Type B pancreatic cell (in vitro differentiated cells): ENCODE measurements at regions not wholly inside any gene's neighbourhood (a gene's known extent, or its start where the extent isn't known, plus 50 kb on each side); places are given as distances from the start of the nearest gene placed in this dataset.

Experiments
- DNase-seq: peaks from one replicate; pipeline ENCODE4 v3.0.0; 2021; ENCODE audit warnings: mixed read lengths; ENCODE audit not compliant: unreplicated experiment; ENCODE audit errors: extremely low spot score
- H3K27ac Mint-ChIP-seq: 2 replicates; pipeline ENCODE4 v1.8.0; 2021; ENCODE audit warnings: mild to moderate bottlenecking, mixed read lengths
- H3K27me3 Mint-ChIP-seq: 2 replicates; pipeline ENCODE4 v1.8.0; 2021; ENCODE audit warnings: mixed read lengths
- H3K36me3 Mint-ChIP-seq: 2 replicates; pipeline ENCODE4 v1.8.0; 2021; ENCODE audit warnings: mixed read lengths
- H3K4me1 Mint-ChIP-seq: one replicate; pipeline ENCODE4 v1.8.0; 2021; ENCODE audit warnings: mixed read lengths; ENCODE audit not compliant: unreplicated experiment
- H3K4me3 Mint-ChIP-seq: 2 replicates; pipeline ENCODE4 v1.8.0; 2021; ENCODE audit warnings: mild to moderate bottlenecking, mixed read lengths
- H3K9me3 Mint-ChIP-seq: 2 replicates; pipeline ENCODE4 v1.8.0; 2021; ENCODE audit warnings: mixed read lengths
- TF ChIP-seq, protein P1 (sequence below): fragments of 200-600 bp; sonication (generic); conservative IDR thresholded peaks from 2 replicates; pipeline ENCODE4 v1.5.0; 2021; ENCODE audit warnings: antibody characterized with exemption, mild to moderate bottlenecking

DNA sequence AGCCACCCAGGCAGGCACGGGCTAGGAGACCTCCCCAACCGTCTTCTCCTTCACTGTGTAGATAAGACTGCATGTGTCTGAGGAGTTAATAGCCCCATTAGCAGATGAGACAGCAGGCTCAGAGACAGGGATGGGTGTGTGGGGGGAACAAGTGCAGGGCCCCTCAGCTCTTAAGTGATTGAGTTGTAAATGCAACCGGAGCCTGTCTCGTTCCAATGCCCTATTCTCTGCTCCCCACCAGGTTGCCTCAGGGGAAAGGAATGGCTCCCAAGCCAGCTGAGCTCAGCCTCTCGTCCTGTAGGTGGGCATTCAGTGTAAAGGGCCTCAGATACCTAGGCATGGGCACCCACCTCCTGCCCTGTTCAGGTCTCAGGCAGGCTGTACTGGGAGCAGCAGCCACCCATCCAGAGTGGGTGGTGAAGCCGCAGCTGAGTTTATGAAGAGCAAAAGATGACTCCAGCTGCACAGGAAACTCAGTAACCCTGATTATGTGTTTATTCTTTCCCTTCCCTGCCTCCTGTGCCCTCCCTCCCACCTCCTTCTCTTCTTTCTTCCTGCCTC lies 87.3 kb downstream of the PJA1 start:
- TF ChIP-seq, protein P1, sequence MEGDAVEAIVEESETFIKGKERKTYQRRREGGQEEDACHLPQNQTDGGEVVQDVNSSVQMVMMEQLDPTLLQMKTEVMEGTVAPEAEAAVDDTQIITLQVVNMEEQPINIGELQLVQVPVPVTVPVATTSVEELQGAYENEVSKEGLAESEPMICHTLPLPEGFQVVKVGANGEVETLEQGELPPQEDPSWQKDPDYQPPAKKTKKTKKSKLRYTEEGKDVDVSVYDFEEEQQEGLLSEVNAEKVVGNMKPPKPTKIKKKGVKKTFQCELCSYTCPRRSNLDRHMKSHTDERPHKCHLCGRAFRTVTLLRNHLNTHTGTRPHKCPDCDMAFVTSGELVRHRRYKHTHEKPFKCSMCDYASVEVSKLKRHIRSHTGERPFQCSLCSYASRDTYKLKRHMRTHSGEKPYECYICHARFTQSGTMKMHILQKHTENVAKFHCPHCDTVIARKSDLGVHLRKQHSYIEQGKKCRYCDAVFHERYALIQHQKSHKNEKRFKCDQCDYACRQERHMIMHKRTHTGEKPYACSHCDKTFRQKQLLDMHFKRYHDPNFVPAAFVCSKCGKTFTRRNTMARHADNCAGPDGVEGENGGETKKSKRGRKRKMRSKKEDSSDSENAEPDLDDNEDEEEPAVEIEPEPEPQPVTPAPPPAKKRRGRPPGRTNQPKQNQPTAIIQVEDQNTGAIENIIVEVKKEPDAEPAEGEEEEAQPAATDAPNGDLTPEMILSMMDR = no peak
- Mint-ChIP-seq H3K36me3 (no peaks in the 10 kb centered on the region), H3K27ac (no peak overlapping the region), H3K4me1 (peaks cover 5% of the 10 kb centered on the region), H3K27me3 (no peaks in the 10 kb centered on the region), H3K9me3 (no peaks in the 10 kb centered on the region), H3K4me3 (no peak overlapping the region)
- DNase-seq = no peak

DNA sequence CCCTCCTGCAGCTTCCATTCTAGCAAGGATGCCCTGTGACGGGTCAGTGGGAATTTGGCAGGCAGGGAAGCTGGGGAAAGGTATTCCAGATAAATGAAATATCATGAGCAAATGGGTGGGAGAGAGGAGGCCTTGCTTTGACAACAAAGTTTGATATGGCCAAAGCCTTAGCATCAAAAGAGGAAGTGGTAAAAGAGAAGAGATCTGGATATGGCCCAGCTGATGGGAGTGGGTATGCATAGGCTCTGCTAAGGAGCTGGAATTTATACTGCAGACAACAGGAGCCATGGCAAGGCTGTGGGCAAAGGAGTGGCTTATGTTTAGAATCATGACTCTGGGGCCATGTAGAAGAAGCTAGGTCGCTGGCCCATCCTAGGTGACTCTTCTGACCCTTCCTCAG lies 89.2 kb downstream of the PJA1 start:
- Mint-ChIP-seq H3K4me3 (no peak overlapping the region), H3K36me3 (no peaks in the 10 kb centered on the region), H3K27me3 (no peaks in the 10 kb centered on the region), H3K27ac (no peak overlapping the region), H3K4me1 (peaks cover under 1% of the 10 kb centered on the region), H3K9me3 (no peaks in the 10 kb centered on the region)
- no peak for DNase-seq
- TF ChIP-seq, protein P1 = no peak

DNA sequence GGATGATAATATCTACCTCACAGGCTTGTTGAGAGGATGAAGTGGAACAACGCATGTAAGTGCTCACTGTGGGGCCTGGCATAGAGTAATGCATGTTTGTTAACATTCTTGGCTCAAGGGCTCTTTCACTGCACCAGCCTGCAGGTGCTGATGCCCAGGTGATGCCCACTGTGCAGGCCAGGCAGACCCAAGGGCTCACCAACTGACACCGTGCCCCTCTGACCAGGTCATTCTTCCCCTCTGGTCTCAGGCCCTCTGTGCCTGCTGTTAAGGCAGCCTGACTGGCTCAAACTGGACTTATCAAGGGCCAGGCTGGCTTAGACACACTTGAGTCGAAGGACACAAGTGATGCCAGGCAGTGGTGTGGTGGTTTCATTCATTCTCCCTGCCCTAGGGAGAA lies 90.5 kb downstream of the PJA1 start:
- H3K27ac Mint-ChIP-seq = no peak overlapping the region
- no peak for DNase-seq
- TF ChIP-seq, protein P1 = no peak
- H3K36me3 Mint-ChIP-seq = no peaks in the 10 kb centered on the region
- H3K27me3 Mint-ChIP-seq = no peaks in the 10 kb centered on the region
- H3K4me3 Mint-ChIP-seq = no peak overlapping the region
- H3K9me3 Mint-ChIP-seq = no peaks in the 10 kb centered on the region
- H3K4me1 Mint-ChIP-seq = no peaks in the 10 kb centered on the region

DNA sequence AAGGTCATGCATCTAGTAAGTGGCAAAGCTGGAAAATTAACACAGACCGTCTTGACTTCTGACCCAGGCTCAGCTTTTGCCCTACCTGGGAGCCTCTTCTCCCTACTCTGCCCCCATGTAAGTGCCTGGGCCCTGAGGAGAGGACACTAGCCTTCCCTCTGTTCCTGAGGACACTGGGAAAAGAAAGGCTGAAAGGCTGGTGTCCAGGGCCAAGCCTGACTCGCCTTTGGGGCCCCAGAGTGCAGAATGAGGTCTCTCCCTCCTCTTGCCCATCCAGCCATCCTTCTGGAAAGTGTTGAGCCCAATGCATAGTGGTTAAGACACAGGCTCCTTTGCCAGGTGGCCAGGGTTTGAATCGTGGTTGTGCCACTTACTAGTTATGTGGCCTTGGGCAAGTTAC lies 91.5 kb downstream of the PJA1 start:
- H3K27ac Mint-ChIP-seq = no peak overlapping the region
- H3K4me1 Mint-ChIP-seq = no peaks in the 10 kb centered on the region
- H3K27me3 Mint-ChIP-seq = no peaks in the 10 kb centered on the region
- no peak for DNase-seq
- H3K4me3 Mint-ChIP-seq = no peak overlapping the region
- TF ChIP-seq, protein P1 = no peak
- no peaks in the 10 kb centered on the region for H3K36me3 Mint-ChIP-seq
- H3K9me3 Mint-ChIP-seq = no peaks in the 10 kb centered on the region

DNA sequence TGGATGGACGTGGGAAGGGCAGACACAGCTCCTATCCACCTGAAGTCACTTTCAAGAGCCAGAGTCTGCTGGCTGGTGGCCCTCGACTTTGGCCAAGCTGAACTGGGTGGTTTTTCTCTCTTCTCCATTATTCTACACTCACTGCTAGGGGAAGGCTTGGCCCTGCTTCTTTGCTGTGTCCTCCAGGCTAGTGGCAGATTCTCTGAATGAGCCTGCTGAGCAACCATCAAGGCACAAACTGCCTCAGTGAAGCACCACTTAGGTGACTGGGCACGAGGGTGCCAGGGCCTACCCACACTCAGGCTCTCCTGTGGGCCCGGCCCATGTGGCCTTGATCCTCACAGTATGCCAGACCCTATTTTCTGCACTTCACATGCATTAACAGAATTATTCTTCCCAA lies 92.0 kb downstream of the PJA1 start:
- H3K9me3 Mint-ChIP-seq = no peaks in the 10 kb centered on the region
- H3K27me3 Mint-ChIP-seq = no peaks in the 10 kb centered on the region
- no peak overlapping the region for H3K4me3 Mint-ChIP-seq
- TF ChIP-seq, protein P1 = no peak
- DNase-seq = no peak
- H3K27ac Mint-ChIP-seq = no peak overlapping the region
- no peaks in the 10 kb centered on the region for H3K36me3 Mint-ChIP-seq
- H3K4me1 Mint-ChIP-seq = peaks cover under 1% of the 10 kb centered on the region

DNA sequence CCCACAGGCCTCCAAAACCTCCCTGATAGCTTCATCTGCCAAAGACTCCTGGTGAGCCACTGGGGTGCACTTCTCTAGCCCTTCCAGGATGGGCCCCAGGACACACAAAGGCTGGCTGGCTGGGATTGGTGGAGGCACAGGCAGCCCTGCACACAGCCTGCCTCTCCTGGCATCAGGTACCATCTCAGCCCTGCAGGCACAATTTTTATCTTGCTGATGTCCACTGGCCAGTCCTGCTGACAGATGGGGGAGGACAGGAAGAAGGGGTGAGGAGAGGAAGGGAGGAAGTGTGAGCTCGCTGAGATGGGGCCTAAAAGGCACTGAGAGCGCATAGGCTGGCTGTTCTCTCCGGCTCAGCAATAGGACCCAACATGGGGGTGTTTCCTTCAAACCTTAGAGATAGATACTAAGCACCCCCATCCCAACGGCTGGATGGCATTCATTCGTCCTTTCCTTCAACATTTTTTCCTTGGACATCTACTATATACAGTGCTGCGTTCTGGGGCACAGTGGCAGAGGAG lies 92.7 kb downstream of the PJA1 start:
- H3K4me1 Mint-ChIP-seq = peaks cover 3% of the 10 kb centered on the region
- no peaks in the 10 kb centered on the region for H3K27me3 Mint-ChIP-seq
- H3K27ac Mint-ChIP-seq = no peak overlapping the region
- H3K4me3 Mint-ChIP-seq = no peak overlapping the region
- H3K9me3 Mint-ChIP-seq = no peaks in the 10 kb centered on the region
- DNase-seq = no peak
- TF ChIP-seq, protein P1 = no peak
- H3K36me3 Mint-ChIP-seq = no peaks in the 10 kb centered on the region
